Fibroblast of lung (primary cell): ENCODE measurements at regions not wholly inside any gene's neighbourhood (a gene's known extent, or its start where the extent isn't known, plus 50 kb on each side); places are given as distances from the start of the nearest gene placed in this dataset.

Experiments
- CTCF ChIP-seq, 2 donors: IDR thresholded peaks in 1 of 2; conservative IDR thresholded peaks in 1 of 2; 1 replicate in 1 of 2; 2 replicates in 1 of 2; pipeline ENCODE4 v1.5.1; 2011 to 2012; ENCODE audit warnings: low read length in 2 of 2, control low read depth in 1 of 2, inconsistent platforms in 1 of 2, low read depth in 1 of 2, mild to moderate bottlenecking in 1 of 2
- EZH2 ChIP-seq: IDR thresholded peaks from 2 replicates; pipeline ENCODE4 v1.5.1; 2012; ENCODE audit warnings: low read length, control low read depth, mild to moderate bottlenecking; ENCODE audit errors: missing control alignments

- no peak for TF ChIP-seq CTCF (conservative IDR thresholded peaks at IDR 0.05 in 1 of 2, IDR thresholded peaks at IDR 0.05 in 1 of 2; ENCODE audit: low read depth in 1 of 2, low read length in 2 of 2)
- TF ChIP-seq EZH2, result no peak
Measured at GRCh38 chr7:117970801-117971200, 97.6 kb upstream of the CTTNBP2 start.
